Liver (tissue), 8 donors: ENCODE measurements at regions not wholly inside any gene's neighbourhood (a gene's known extent, or its start where the extent isn't known, plus 50 kb on each side); places are given as distances from the start of the nearest gene placed in this dataset.

Experiments used
- DNase-seq: peaks from one replicate; pipeline ENCODE4 v3.0.0-alpha.2; 2017; ENCODE audit warnings: low spot score
- H3K27ac ChIP-seq, 2 donors: one replicate each; pipeline ENCODE4 v1.7.0; 2013; ENCODE audit warnings: inconsistent platforms in 2 of 2, low read length in 2 of 2, control low read depth in 1 of 2, low read depth in 1 of 2, mild to moderate bottlenecking in 1 of 2
- H3K27me3 ChIP-seq, 4 donors: one replicate each; pipeline versions ENCODE4 v1.6.1 to v1.7.0; 2013; ENCODE audit warnings: low read length in 3 of 4, inconsistent platforms in 1 of 4, mild to moderate bottlenecking in 1 of 4, moderate library complexity in 1 of 4; ENCODE audit not compliant: control insufficient read depth in 4 of 4, insufficient read depth in 4 of 4
- H3K36me3 ChIP-seq, 4 donors: one replicate each; pipeline versions ENCODE4 v1.6.1 to v1.7.0; 2013; ENCODE audit warnings: low read length in 3 of 4, mild to moderate bottlenecking in 3 of 4, low read depth in 1 of 4, moderate library complexity in 1 of 4; ENCODE audit not compliant: control insufficient read depth in 4 of 4, insufficient read depth in 3 of 4
- H3K4me1 ChIP-seq, 4 donors: one replicate each; pipeline versions ENCODE4 v1.6.1 to v1.7.0; 2013; ENCODE audit warnings: low read length in 3 of 4, mild to moderate bottlenecking in 3 of 4, moderate library complexity in 1 of 4; ENCODE audit not compliant: control insufficient read depth in 4 of 4, insufficient read depth in 4 of 4
- H3K4me3 ChIP-seq, 3 donors: one replicate each; pipeline versions ENCODE4 v1.6.1 to v1.7.0; 2013; ENCODE audit warnings: low read length in 3 of 3, control low read depth in 1 of 3, low read depth in 1 of 3, mild to moderate bottlenecking in 1 of 3
- H3K9ac ChIP-seq, 2 donors: one replicate each; pipeline ENCODE4 v1.7.0; 2013; ENCODE audit warnings: low read length in 2 of 2, mild to moderate bottlenecking in 2 of 2, moderate library complexity in 2 of 2, control low read depth in 1 of 2, low read depth in 1 of 2
- H3K9me3 ChIP-seq, 4 donors: one replicate each; pipeline versions ENCODE4 v1.6.1 to v1.7.0; 2013; ENCODE audit warnings: low read length in 3 of 4; ENCODE audit not compliant: control insufficient read depth in 4 of 4
- EGR1 ChIP-seq, 2 donors: IDR thresholded peaks; 2 replicates each; pipeline ENCODE4 v1.6.1; 2016 to 2018; ENCODE audit warnings: antibody characterized with exemption in 2 of 2, low read depth in 2 of 2
- FOXA1 ChIP-seq: IDR thresholded peaks from 2 replicates; pipeline ENCODE4 v1.6.1; 2016; ENCODE audit warnings: antibody characterized with exemption
- FOXA2 ChIP-seq: IDR thresholded peaks from 2 replicates; pipeline ENCODE4 v1.6.1; 2016; ENCODE audit warnings: antibody characterized with exemption
- GABPA ChIP-seq, 2 donors: IDR thresholded peaks in 1 of 2; conservative IDR thresholded peaks in 1 of 2; 2 replicates each; pipeline ENCODE4 v1.6.1; 2016; ENCODE audit warnings: antibody characterized with exemption in 2 of 2, mild to moderate bottlenecking in 1 of 2, moderate library complexity in 1 of 2
- HNF4A ChIP-seq, 2 donors: conservative IDR thresholded peaks; 2 replicates each; pipeline ENCODE4 v1.6.1; 2016; ENCODE audit warnings: antibody characterized with exemption in 2 of 2, mild to moderate bottlenecking in 2 of 2
- HNF4G ChIP-seq: IDR thresholded peaks from 2 replicates; pipeline ENCODE4 v1.6.1; 2016; ENCODE audit warnings: antibody characterized with exemption
- JUND ChIP-seq, 2 donors: IDR thresholded peaks; 2 replicates each; pipeline ENCODE4 v1.6.1; 2016; ENCODE audit warnings: antibody characterized with exemption in 2 of 2
- NR2F2 ChIP-seq: IDR thresholded peaks from 2 replicates; pipeline ENCODE4 v1.6.1; 2016; ENCODE audit warnings: antibody characterized with exemption
- RAD21 ChIP-seq, 2 donors: IDR thresholded peaks; 2 replicates each; pipeline ENCODE4 v1.6.1; 2016; ENCODE audit warnings: antibody characterized with exemption in 2 of 2, mild to moderate bottlenecking in 2 of 2
- RXRA ChIP-seq, 2 donors: IDR thresholded peaks; 2 replicates each; pipeline ENCODE4 v1.6.1; 2017 to 2018; ENCODE audit warnings: antibody characterized with exemption in 2 of 2, mild to moderate bottlenecking in 1 of 2
- SP1 ChIP-seq: IDR thresholded peaks from 2 replicates; pipeline ENCODE4 v1.6.1; 2018; ENCODE audit warnings: antibody characterized with exemption, mild to moderate bottlenecking
- TAF1 ChIP-seq: conservative IDR thresholded peaks from 2 replicates; pipeline ENCODE4 v1.6.1; 2016; ENCODE audit warnings: antibody characterized with exemption, mild to moderate bottlenecking
- YY1 ChIP-seq: IDR thresholded peaks from 2 replicates; pipeline ENCODE4 v1.6.1; 2016; ENCODE audit warnings: antibody characterized with exemption, mild to moderate bottlenecking
- WGBS: extraction: QIAGEN DNeasy Blood & Tissue Kit; methylation state at CpG from one replicate; pipeline ENCODE4 v1.1.7; 2013; 5-methylcytosine and 5-hydroxymethylcytosine counted together
- TF ChIP-seq, protein P1 (sequence below): IDR thresholded peaks from 2 replicates; pipeline ENCODE4 v1.6.1; 2016; ENCODE audit warnings: antibody characterized with exemption, mild to moderate bottlenecking
- TF ChIP-seq, protein P2 (sequence below): fragments of 150-350 bp; IDR thresholded peaks from 2 replicates; pipeline ENCODE4 v1.5.1; 2017; ENCODE audit warnings: improper control_type of control experiment, low read depth, low read length; ENCODE audit not compliant: missing input control
- TF ChIP-seq, protein P3 (sequence below): IDR thresholded peaks from 2 replicates; pipeline ENCODE4 v1.6.1; 2016; ENCODE audit warnings: antibody characterized with exemption
- TF ChIP-seq, protein P4 (sequence below): IDR thresholded peaks from 2 replicates; pipeline ENCODE4 v1.6.1; 2016; ENCODE audit warnings: antibody characterized with exemption
- TF ChIP-seq, protein P5 (sequence below): IDR thresholded peaks from 2 replicates; pipeline ENCODE4 v1.6.1; 2016; ENCODE audit warnings: antibody characterized with exemption
- donor health status: healthy.
- donor health status: healthy.
- donor health status: healthy.
- donor health status: healthy.
- donor health status: healthy.

DNA sequence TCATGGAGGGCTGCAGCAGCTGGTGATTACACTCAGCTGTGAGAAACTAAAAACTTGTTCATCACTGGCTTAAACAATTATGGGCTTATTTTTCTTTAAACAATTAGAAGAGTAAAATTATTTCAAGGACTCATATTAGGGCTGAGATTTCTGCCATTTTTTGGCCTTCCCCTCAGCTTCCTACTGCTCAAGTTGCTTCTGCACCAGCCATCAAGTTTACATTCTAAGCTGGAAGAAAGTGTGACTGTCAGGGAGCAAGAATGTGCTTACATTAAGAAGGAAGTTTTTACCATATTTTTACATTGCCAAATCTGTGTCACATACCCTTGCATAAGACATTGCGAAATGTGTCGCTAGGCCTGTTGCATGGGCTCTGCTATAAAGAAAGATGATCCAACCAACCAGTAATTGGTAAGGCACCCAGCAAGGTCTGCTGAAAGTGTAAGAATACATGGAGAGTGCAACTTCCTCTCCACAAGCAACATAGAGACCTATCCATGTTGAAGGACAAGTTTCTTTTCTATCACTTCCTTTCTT is 260.3 kb upstream of the CDH10 start:
- Histone ChIP-seq H3K4me1 (no peaks in the 10 kb centered on the region), H3K36me3 (no peaks in the 10 kb centered on the region), H3K4me3 (no peak overlapping the region), H3K27me3 (no peaks in the 10 kb centered on the region), H3K9me3 (no peaks in the 10 kb centered on the region), H3K27ac (no peak overlapping the region), H3K9ac (no peak overlapping the region)
- WGBS, result 71% methylated on average over 2 of the region's 2 CpGs
- no peak for DNase-seq
- no peak for TF ChIP-seq EGR1 (IDR thresholded peaks at IDR 0.05; ENCODE audit: low read depth in 2 of 2)
- no peak for TF ChIP-seq TAF1
- no peak for TF ChIP-seq HNF4G
- TF ChIP-seq FOXA2, result no peak
- no peak for TF ChIP-seq RXRA (IDR thresholded peaks at IDR 0.05)
- TF ChIP-seq, protein P1, sequence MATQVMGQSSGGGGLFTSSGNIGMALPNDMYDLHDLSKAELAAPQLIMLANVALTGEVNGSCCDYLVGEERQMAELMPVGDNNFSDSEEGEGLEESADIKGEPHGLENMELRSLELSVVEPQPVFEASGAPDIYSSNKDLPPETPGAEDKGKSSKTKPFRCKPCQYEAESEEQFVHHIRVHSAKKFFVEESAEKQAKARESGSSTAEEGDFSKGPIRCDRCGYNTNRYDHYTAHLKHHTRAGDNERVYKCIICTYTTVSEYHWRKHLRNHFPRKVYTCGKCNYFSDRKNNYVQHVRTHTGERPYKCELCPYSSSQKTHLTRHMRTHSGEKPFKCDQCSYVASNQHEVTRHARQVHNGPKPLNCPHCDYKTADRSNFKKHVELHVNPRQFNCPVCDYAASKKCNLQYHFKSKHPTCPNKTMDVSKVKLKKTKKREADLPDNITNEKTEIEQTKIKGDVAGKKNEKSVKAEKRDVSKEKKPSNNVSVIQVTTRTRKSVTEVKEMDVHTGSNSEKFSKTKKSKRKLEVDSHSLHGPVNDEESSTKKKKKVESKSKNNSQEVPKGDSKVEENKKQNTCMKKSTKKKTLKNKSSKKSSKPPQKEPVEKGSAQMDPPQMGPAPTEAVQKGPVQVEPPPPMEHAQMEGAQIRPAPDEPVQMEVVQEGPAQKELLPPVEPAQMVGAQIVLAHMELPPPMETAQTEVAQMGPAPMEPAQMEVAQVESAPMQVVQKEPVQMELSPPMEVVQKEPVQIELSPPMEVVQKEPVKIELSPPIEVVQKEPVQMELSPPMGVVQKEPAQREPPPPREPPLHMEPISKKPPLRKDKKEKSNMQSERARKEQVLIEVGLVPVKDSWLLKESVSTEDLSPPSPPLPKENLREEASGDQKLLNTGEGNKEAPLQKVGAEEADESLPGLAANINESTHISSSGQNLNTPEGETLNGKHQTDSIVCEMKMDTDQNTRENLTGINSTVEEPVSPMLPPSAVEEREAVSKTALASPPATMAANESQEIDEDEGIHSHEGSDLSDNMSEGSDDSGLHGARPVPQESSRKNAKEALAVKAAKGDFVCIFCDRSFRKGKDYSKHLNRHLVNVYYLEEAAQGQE, result no peak
- no peak for TF ChIP-seq NR2F2
- TF ChIP-seq, protein P2, sequence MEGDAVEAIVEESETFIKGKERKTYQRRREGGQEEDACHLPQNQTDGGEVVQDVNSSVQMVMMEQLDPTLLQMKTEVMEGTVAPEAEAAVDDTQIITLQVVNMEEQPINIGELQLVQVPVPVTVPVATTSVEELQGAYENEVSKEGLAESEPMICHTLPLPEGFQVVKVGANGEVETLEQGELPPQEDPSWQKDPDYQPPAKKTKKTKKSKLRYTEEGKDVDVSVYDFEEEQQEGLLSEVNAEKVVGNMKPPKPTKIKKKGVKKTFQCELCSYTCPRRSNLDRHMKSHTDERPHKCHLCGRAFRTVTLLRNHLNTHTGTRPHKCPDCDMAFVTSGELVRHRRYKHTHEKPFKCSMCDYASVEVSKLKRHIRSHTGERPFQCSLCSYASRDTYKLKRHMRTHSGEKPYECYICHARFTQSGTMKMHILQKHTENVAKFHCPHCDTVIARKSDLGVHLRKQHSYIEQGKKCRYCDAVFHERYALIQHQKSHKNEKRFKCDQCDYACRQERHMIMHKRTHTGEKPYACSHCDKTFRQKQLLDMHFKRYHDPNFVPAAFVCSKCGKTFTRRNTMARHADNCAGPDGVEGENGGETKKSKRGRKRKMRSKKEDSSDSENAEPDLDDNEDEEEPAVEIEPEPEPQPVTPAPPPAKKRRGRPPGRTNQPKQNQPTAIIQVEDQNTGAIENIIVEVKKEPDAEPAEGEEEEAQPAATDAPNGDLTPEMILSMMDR, result no peak
- no peak for TF ChIP-seq YY1
- no peak for TF ChIP-seq RAD21 (IDR thresholded peaks at IDR 0.05)
- TF ChIP-seq JUND (IDR thresholded peaks at IDR 0.05), result no peak
- no peak for TF ChIP-seq FOXA1
- TF ChIP-seq, protein P3, sequence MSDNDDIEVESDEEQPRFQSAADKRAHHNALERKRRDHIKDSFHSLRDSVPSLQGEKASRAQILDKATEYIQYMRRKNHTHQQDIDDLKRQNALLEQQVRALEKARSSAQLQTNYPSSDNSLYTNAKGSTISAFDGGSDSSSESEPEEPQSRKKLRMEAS, result no peak
- TF ChIP-seq, protein P4, sequence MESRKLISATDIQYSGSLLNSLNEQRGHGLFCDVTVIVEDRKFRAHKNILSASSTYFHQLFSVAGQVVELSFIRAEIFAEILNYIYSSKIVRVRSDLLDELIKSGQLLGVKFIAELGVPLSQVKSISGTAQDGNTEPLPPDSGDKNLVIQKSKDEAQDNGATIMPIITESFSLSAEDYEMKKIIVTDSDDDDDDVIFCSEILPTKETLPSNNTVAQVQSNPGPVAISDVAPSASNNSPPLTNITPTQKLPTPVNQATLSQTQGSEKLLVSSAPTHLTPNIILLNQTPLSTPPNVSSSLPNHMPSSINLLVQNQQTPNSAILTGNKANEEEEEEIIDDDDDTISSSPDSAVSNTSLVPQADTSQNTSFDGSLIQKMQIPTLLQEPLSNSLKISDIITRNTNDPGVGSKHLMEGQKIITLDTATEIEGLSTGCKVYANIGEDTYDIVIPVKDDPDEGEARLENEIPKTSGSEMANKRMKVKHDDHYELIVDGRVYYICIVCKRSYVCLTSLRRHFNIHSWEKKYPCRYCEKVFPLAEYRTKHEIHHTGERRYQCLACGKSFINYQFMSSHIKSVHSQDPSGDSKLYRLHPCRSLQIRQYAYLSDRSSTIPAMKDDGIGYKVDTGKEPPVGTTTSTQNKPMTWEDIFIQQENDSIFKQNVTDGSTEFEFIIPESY, result no peak
- TF ChIP-seq, protein P5, sequence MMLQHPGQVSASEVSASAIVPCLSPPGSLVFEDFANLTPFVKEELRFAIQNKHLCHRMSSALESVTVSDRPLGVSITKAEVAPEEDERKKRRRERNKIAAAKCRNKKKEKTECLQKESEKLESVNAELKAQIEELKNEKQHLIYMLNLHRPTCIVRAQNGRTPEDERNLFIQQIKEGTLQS, result no peak
- no peak for TF ChIP-seq HNF4A (conservative IDR thresholded peaks at IDR 0.05)
- TF ChIP-seq GABPA (IDR thresholded peaks at IDR 0.05 in 1 of 2, conservative IDR thresholded peaks at IDR 0.05 in 1 of 2), result no peak
- no peak for TF ChIP-seq SP1
